Stimulated activated CD4-positive, alpha-beta T cell treated with anti-CD3 and anti-CD28 coated beads, TNF-alpha, amount 100 ng/mL, for 1 hour (primary cell): ENCODE measurements at regions not wholly inside any gene's neighbourhood (a gene's known extent, or its start where the extent isn't known, plus 50 kb on each side); places are given as distances from the start of the nearest gene placed in this dataset.

Experiments
- DNase-seq, 3 donors: peaks; one replicate each; pipeline ENCODE4 v3.0.0-alpha.2; 2020; ENCODE audit warnings: low read depth in 3 of 3, low spot score in 1 of 3

DNA sequence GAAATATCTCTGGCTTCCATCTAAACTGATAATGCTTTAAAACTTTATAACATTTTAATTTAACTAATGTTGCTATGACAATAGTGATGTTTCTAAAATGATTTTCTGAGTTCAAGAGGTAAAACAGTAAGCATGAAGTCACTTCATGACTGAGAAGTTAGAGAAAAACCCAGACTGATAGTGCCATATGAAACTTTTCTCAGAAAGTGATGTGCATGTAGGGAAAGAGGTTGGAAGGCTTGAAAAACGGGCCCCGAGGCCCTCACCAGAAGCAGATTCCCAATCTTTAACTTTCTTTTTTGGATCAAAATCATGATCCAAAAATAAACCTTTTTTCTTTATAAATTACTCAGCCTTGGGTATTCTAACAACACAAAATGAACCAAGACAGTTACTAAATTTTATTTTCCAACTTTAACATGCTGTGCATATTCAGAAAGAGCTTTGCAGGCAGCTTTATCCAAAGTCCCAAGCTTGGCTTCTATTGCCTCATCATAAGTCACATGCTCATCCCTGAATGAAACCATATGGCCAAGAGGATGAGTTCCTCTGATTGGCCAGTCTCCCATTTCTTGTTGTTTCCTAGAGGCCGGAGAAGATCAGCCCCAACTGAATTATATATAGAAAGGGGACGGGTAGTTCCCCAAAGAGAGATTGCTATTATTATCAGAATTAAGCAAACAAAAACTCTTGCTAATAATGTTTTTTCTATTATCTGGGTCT is 357.6 kb upstream of the SALL1 start:
- no peak for DNase-seq

DNA sequence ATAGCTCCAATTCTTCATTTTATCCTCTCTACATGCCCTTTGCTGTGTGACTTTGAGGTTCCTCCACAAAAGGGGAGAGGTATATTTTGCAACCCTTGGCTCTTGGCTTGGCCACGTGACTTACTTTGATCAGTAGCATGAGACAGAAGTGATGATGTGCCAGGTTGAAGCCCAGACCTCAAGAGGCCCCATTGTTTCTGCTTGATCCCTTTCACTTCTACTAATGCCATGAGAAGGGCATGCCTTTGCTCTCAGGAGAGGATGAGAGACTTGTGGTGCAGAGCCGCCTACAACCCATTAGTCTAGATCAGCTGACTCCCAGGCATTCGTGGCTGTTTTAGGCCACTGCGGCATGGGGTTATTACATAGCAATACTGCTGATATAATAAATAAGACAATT is 356.2 kb upstream of the SALL1 start:
- no peak for DNase-seq

DNA sequence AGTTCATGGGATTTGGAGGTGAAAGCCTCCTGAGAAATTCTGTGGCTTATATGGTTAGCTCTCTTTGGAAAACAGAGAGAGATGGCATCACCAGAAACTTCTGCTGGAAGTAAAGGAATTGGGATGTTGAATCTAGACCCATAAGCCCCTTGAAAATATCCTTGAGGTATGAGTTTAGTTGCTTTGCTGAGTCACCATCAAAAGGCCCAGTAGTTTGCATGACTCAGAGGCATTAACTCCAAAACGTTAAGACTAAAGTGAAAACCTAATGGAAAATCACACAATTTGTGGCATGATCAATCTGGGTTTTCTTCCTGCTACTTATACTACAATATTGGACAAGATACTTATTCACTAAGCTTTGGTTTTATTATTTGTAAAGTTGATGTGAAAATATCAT is 349.2 kb upstream of the SALL1 start:
- no peak for DNase-seq

DNA sequence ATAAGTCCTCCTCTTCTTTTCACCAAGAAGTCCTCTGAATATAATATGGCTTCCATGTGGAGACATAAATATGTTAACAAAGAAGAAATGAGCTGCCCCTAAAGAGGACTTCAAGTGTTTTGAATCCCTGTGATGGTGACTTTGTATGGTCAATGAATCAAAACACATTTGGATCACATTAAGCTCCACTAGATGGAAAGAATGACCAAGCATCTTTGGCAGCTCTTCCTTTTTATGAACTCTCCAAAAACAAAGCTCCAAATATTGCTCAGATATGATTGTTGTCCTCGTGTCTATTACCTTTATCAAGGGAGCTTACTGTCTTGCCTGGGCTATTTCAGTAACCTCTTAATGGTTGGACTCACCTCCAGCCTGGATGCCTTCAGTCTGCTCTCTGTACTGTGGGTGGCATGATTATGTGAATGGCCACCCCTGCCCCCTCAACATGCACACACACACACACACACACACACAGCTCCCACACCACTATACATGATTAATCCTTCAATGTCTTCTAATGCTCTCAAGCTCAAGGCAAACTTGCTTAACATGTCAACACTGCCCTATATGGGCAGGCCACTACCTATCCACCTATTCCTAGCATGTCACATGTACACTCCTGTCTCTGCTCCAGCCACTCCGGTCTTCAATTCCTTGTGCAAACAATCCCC is 346.6 kb upstream of the SALL1 start:
- no peak for DNase-seq

DNA sequence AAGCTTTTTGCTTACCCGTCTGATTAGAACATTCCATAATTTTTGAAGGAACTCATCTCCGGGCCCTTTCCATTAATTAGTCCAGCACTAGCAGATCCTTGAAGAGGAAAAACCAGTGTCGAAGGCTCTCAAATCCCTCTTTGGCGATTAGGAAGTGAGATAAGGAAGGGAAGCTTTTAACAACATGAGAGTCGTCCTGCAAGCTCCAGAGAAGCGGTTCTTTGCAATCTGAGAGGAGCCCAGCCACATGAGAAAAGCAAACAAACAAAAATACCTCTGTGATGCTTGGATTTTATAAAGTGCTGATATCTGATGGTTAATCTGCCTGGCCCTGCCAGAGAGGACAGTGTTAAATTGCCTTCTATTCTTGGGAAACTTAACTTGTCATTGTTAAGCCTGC is 339.8 kb upstream of the SALL1 start:
- DNase-seq: no peak

DNA sequence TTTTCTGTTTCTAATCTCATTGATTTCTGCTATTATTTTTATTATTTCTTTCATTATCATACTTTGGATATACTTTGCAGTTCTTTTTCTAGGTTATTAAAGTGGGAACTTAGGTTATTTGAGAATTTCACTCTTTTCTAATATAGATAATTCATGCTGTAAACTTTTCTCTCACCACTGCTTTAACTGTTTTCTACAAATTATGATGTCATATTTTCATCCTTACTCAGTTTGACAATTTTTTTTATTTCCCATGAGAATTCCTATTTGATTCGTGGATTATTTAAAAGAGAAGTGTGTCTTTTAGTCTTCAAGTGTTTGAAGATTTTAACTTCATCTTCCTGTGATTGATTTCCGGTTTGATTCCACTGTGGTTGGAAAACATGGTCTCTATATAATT is 336.8 kb upstream of the SALL1 start:
- no peak for DNase-seq

- no peak for DNase-seq
Observed at GRCh38 chr16:51474414-51475091, 323.5 kb upstream of the SALL1 start.

DNA sequence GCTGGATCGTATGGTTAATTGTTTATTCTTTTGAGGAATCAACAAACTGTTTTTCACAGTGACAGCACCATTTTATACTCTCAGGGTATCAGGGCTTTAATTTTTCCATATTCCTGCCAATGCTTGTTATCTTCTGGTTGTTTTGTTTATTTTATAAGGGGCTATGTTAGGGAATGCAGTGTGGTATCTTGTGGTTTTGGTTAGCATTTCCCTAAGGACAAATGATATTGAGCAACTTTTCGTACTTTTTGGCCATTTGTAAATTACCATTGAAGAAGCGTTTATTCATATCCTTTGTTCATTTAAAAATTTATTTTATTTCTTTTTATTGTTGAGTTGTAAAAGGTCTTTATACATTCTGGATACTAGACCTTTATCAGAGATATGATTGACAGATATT is 322.0 kb upstream of the SALL1 start:
- no peak for DNase-seq

GRCh38 chr16:51470492-51470891 is 319.4 kb upstream of the SALL1 start:
- no peak for DNase-seq

- no peak for DNase-seq
Observed at GRCh38 chr16:51464996-51465395, 313.9 kb upstream of the SALL1 start.

GRCh38 chr16:51461255-51461654 is 310.2 kb upstream of the SALL1 start:
- DNase-seq: no peak

DNA sequence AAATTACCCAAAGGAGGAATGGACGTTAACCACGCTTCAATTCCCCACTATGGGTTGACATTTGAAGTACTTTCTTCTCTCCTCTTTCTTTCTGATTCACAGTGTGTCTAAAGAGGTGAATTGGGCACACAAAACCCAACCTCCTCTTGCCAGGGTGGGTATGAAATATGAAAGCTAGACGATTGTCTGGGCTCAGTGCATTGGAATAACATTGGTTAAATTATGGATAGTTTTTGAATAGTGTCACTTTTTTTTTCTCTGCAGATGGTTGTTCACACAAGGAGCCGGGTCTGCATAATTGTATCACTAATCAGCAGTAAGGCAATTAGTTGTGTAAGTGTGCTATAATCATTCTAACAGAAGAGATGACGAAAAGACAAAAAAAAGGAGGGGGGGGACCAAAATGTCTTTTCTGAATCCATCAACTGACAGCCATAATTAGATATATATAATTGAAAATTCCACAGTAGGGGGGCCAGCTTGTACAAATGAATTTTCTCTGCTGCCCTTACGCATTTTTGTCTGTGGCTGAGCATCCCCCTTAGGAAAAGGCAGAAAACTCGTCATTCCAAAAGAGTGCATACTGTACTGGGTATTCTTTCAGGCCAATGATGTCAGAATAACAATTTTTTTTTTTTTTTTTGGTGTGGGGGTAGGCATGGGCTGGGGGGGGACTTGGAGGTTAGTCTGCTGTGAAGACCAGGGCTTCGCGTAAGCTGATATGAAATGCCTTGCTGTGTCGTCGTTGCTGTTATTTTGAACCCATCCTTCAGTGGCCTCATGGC is 307.5 kb upstream of the SALL1 start:
- no peak for DNase-seq

GRCh38 chr16:51457775-51458174 is 306.7 kb upstream of the SALL1 start:
- DNase-seq: no peak

DNA sequence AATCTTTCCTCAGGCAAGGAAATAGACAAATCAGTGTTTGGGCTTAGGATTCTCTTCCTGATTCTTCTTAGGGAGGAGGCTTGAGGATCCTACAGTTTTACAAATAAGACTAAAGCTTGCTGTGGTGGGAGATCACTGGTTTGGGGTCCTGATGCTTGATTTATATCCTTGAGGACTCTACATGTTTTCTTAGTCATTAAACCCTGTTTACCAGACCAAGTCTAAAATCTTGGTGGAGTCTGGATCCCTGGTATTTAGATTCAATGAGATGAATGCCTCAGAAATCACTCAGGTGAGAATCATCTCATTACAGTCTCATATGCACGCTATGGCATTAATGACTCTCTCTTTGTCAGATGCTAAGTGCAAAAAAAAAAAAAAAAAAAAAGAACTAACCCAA is 304.3 kb upstream of the SALL1 start:
- no peak for DNase-seq

DNA sequence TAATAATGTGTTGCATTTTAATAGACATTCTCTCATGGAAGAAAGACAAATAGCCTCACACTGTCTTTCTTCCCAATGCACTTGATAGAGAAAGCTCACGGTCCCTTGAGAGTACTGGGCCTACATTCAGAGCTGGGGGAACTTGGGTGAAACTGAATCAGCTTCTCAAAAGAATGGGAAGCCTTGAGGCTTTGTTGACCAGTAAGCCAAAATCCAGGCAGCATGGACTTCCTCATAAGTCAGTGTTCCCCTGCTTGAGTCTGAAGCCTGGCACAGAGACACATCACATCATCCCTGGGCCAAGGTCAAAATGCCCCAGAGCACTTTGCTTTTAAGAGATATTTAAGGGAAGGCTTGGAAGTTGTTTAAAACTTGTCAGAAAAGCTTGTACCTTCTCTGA is 302.2 kb upstream of the SALL1 start:
- no peak for DNase-seq

DNA sequence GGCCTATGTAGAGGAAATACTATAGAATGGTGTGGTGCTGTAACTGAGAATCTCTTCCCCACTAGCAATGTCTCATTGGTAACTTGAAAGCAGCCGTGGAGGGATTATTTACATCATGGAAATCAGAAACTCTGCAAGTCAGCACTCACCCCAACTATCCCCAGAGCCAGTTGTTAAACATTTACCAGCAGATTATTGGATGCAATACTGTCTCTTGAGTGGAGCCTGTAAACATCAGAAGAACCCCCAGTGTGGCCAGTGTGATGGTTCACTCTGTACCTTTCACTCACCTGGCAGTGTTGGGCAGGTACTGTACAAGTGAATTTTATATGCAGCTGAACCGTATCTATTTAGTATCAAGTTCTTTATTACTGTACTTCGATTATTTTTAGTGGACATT is 299.8 kb upstream of the SALL1 start:
- no peak for DNase-seq

DNA sequence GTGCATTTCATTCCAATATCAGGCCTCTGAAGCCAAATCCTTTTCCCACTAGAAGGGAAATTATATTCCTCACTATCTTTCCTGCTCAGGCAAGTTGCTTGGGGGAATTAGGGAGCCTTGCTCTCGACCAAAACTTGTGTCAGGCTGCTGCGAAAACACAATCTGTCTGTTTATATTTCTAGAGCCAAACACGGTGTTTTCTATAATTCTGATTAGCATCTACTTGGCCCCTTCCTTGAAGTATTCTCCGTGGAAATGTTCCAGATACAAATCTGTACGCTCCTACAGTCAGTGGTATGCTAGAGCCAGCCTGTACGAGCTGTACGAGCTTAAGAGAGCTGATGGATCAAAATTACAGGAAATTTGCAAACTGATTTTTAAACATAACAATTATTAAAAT is 299.3 kb upstream of the SALL1 start:
- DNase-seq: no peak

GRCh38 chr16:51449441-51449840 is 298.4 kb upstream of the SALL1 start:
- DNase-seq: no peak

- DNase-seq: no peak
Observed at GRCh38 chr16:51445250-51445649, 294.2 kb upstream of the SALL1 start.

- DNase-seq: no peak
Observed at GRCh38 chr16:51443934-51444333, 292.9 kb upstream of the SALL1 start.

DNA sequence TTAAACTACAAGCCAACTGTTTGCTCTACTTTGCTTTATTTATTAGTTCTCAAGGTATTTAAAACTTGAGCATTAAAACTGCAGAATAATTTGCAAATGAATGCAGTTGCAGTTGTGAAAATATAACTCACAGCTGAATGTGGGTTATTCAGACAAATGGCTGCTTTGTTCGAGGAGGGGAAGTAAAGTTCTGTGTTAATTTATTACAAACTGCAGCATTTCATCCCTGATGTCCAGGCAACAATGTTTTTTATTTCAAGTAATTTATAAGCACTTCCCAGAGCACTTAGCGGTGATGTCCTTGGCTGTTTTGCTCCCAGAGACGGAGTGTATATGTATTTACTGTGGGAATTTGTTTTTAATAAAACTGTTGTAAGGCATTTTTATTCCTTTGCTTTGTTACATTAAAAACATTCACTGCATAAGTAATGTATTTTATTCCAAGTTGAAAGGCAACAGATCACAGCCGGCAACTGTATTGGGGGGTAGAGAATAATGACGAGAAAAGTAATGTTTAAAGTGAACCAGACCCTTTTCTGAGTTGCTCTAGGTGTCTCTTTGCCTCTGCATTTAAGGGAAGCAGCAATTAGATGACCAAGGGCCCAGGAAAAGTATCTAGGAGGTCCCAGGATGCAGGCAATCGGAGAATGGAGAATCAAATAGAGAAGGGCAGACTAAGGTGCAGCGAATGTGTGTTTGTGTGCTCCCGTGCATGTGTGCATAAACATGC is 291.2 kb upstream of the SALL1 start:
- no peak for DNase-seq
